ENCODE measurements at regions not wholly inside any gene's neighbourhood (a gene's known extent, or its start where the extent isn't known, plus 50 kb on each side); places are given as distances from the start of the nearest gene placed in this dataset.
"Not testable (repeated sequence)": the region's sequence is repeated elsewhere in the genome, so short reads cannot be mapped to it uniquely, and the experiment has no call there.

- DNase-seq (ENCODE audit: low read depth in 2 of 2), result no peak
These were observed 86.2 kb downstream of the PSAT1 start for GRCh38 chr9:78383130-78383529.

- DNase-seq (ENCODE audit: low read depth in 2 of 2), result no peak
These were observed 89.4 kb downstream of the PSAT1 start for GRCh38 chr9:78386348-78386747.

- no peak for DNase-seq (ENCODE audit: low read depth in 2 of 2)
These were observed 89.8 kb downstream of the PSAT1 start for GRCh38 chr9:78386773-78387172.

DNA sequence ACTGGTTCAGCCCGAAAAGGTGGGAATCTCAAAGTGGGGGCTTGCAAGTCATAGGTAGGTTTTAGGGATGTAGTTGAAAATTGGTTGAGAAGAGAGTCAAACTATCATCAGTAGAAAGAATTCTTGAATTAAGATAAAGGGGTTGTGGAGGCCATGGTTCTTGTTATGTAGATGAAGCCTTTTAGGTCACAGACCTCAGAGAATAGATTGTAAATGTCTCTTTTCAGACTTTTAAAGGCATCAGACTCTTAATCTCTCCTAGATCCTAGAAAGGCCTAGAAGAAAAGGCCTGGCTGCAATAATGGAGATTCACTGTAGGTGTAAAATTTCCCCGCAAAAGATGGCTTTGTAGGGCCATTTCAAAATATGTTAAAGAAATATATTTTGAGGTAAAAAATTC lies 96.4 kb downstream of the PSAT1 start:
- DNase-seq (ENCODE audit: low read depth in 2 of 2), result no peak

DNA sequence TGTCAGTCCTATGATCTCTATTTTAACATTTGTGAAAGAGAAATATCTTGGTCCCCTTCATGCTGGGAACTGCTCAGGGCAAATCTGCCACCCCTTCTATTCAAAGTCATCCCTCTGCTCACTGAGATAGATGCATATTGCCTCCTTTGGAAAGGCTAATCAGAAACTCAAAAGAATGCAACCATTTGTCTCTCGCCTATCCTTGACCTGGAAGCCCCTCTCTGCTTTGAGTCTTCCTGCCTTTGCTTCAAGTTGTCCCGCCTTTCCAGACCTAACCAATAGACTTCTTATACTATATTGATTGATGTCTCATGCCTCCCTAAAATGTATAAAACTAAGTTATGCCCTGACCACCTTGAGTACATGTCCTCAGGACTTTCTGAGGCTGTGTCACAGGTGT lies 97.0 kb downstream of the PSAT1 start:
- no peak for DNase-seq (ENCODE audit: low read depth in 2 of 2)

DNA sequence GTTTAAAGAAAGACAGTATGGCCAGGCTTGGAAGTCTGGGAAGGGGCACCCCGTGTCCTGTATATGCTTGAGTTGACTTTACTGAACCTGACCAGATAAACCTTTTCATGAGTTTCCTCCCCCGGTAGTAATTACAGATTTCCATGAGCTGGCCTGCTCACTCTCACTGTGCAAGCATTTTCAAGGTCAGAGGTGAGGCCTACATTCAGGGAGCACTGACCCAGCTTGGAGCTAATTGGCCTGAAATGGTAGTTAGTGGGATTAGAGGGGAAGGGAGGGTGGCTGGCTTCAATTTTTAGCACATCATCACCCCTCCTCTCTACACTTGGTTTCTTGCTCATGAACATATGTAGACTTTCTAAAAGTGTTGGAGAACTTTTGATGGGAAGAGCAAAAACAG lies 99.2 kb downstream of the PSAT1 start:
- DNase-seq (ENCODE audit: low read depth in 2 of 2), result no peak

GRCh38 chr9:78397045-78397444 lies 100.1 kb downstream of the PSAT1 start:
- DNase-seq (ENCODE audit: low read depth in 2 of 2), result no peak

DNA sequence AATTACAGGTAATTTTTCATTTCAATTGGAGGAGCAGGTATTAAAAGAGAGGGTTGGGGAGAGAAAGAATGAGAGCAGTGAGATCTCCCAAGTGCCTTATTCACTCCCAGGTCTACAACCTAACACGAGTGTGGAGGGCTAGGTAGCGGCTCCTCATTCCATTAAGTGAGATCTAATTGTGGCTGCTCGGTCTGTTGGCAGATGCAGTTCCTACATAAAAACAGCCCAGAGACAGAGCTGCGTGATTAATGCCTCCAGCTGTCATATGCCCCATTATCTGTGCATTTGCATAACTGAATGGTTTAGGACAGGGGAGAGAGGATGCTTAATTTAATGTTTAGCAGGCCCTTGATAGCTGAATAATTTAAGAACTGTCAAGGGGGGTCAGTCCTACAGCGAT lies 100.5 kb downstream of the PSAT1 start:
- DNase-seq (ENCODE audit: low read depth in 2 of 2), result no peak

DNA sequence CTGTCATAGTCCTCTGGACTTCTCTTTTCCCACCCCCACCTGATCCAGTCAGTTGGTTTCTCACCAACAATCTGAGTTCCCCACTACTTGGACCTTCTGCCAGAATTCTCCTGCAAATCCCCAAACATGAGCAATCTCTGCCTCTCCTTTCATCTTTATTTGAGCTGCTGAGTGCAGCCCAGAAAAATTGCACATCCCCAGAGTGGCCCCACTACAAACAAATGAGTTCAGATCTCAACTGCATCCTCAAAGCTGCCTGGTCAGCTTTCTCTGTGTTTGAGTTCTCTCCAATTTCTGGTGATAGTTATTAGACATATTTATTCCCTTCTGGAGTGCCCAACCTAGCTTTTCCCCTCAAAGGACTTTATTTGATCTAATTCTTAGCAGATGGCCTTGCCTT lies 102.2 kb downstream of the PSAT1 start:
- DNase-seq (ENCODE audit: low read depth in 2 of 2), result no peak

GRCh38 chr9:78400496-78400895 lies 103.6 kb downstream of the PSAT1 start:
- DNase-seq (ENCODE audit: low read depth in 2 of 2), result no peak

DNA sequence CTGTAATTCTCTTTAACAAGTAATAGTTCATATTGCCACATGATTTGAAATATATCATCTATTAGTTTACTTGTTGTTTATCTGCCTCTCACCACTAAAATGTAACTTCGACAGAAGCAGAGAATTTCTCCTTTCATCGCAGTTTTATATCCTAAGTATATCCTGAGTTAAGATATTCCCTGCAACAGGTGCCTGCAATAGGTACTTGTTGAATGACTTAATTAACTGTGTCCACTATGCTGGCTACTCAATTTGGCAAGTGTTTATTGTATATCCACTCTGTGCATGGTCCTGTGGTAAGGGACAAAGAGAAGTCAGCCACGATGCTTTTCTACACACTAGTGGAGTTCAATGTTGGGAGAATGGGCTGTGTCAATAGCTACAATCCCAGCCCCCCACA lies 108.5 kb downstream of the PSAT1 start:
- no peak for DNase-seq (ENCODE audit: low read depth in 2 of 2)

DNA sequence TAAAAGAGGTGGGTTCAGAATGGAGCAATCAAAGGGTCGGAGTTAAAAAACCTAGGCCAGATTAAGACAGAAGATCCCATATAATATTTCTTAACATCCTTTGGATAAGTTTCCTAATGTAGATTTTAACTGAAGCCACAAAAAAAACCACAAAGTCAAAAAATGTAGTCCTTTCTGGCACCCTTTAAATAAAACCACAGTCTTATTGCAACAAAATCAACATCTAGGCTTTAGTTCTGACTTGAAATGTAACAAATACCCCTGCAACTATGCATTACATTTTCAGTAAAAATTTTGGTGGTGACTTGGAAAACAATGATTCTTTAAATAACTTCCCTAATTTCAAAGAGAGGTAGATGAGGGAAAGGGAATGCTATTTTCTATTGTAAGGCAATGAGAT lies 109.2 kb downstream of the PSAT1 start:
- no peak for DNase-seq (ENCODE audit: low read depth in 2 of 2)

- no peak for DNase-seq (ENCODE audit: low read depth in 2 of 2)
These were observed 110.0 kb downstream of the PSAT1 start for GRCh38 chr9:78406933-78407332.

DNA sequence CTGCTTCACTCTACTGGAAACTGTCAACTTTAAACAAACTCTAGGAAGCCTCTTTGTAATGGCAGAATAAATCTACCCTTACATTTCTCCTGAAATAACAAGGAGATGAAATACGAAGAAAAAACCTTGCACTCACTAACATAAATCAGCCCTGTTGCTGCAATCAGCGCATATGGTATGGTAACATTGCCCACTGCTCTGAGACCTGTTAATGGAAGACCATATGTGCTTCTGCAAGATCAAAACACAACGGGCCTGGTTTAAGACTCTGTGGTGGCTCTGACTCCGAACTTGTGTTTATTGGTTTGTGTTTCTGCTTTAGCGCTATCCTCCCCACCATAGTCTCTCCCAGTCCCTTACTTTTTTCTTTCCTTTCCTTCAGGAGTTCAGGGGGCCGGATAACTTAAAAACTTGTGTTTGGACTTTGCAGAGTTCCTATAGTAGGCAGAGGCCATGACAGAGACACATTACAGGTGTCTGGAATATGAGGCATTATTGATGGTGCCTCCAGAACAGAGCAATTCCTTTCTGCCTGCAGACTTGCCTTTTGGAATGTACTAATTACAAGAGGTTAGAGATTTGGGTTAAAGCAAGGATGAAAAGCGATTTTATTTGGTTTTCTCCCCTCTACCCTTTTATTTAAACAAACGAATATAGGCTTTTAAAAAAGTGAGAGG lies 110.8 kb downstream of the PSAT1 start:
- no peak for DNase-seq (ENCODE audit: low read depth in 2 of 2)

DNA sequence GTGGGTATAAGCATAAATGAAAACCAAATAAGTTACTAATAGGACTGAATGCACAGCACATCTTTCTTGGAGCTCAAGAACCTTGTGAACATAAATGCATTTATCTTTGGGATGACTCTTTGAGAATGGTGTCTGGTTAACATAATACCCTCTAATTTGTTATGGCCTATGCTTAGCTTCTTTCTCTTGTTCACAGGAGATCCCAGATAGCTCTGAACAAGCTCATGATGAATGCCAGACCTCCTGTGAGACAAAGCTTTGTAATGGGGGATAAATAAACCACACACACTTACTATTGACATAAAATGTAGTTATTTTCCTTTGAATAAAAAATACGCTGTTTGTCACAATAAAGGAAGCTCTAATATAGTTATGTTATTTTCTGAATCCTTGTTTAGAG lies 111.5 kb downstream of the PSAT1 start:
- DNase-seq (ENCODE audit: low read depth in 2 of 2), result no peak

- not testable (repeated sequence) for DNase-seq (ENCODE audit: low read depth in 2 of 2)
These were observed 113.1 kb downstream of the PSAT1 start for GRCh38 chr9:78409928-78410510.

DNA sequence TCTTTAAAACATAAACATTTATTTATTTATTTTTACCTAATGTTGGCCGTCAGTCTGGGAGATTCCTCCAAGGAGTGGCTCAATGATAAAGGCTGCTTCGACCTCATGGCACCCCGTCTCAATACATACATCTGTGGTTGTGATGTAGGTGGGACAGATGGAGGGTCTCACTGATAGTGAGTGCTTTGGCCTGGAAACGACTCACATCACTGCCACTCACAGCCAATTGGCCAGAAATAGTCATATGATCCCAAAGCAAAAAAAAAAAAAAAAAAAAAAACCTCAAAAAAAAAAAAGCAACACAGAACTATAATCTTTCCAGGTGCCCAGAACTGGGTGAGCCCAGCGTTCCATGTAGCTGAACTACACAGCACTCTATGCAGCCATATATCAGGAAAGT lies 125.4 kb downstream of the PSAT1 start:
- DNase-seq (ENCODE audit: low read depth in 2 of 2), result no peak

DNA sequence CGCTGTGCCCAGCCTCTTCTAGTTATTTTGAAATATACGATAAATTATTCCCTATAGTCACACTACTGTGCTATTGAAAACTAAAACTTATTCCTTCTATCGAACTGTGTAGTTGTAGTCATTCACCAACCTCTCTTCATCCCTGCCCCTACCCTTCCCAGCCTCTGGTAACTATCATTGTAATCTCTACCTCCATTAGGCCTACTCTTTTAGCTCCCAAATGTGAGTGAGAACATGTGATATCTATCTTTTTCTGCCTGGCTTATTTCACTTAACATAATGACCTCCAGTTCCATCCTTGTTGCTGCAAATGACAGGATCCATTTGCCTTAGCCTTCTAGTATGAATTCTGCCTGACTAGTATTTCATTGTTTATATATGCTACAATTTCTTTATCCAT lies 127.4 kb downstream of the PSAT1 start:
- no peak for DNase-seq (ENCODE audit: low read depth in 2 of 2)

DNA sequence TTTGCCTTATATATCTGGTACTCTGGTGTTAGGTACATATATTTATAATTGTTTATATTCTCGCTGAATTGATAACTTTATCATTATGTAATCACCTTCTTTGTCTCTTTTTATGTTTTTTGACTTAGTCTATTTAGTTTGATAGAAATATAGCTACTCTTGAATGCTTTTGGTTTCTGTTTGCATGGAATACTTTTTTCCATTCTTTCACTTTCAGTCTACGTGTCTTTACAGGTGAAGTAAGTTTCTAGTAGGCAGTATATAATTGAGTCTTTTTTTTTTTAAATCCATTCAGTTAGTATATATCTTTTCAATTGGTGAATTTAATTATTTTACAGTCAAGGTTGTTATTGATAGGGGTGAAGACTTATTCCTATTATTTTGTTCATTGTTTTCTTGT lies 131.7 kb downstream of the PSAT1 start:
- DNase-seq (ENCODE audit: low read depth in 2 of 2), result no peak

DNA sequence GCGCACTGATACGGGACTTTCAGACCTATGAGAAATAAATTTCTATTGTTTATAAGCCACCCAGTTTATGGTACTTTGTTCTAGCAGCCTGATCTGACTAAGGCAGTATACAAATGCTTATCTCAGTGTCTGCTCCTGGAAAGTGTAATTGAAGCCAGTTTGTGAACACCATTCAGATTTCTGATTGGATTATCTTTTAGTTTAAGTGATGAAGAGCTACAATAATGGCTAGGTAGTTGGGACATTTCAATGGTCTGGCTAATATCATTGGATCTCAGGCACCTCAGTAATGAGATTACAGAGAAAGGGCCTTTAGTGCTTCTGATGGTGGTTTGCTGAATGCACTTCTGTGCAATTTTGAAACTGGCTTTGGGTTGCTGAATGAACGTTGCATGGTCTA lies 133.5 kb downstream of the PSAT1 start:
- DNase-seq (ENCODE audit: low read depth in 2 of 2), result no peak

- DNase-seq (ENCODE audit: low read depth in 2 of 2), result not testable (repeated sequence)
These were observed 134.1 kb downstream of the PSAT1 start for GRCh38 chr9:78431039-78431438.

DNA sequence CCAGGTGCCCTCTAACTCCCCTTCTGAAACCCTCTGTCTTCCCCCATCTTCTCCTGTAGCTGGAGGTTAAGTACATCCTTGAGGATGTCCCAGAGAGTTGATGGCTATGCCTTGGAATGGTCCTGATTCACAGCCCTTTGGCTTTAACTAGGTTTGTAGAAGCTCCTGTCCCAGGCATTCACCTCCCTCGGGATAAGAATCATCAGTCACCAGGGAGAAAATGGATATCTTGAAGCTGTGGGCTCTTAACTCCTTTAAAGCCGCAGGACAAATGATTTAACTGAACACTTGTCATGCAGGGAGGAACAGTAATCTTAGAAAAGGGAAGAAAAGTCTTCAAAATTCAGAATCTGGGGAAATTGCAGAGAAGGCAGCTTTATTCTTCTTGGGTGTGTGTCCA lies 139.9 kb downstream of the PSAT1 start:
- no peak for DNase-seq (ENCODE audit: low read depth in 2 of 2)

DNA sequence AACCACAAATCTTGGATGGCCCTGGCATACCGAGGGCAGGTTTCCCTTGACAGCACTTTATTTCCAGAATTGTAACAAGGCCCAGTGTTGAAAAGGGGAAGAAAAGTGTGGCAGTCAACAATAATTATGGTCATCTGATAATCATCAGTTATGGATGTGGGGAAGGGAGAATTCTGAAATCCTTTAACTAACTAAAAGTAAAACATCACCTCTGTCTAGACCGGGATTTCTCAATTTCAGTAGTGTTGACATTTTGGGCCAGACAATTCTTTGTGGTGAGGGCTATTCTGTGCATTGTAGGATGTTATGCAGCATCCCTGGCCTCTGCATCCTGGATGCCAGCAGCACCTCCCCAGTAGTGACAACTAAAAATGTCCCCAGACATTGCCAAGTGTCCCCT lies 140.4 kb downstream of the PSAT1 start:
- DNase-seq (ENCODE audit: low read depth in 2 of 2), result no peak

DNA sequence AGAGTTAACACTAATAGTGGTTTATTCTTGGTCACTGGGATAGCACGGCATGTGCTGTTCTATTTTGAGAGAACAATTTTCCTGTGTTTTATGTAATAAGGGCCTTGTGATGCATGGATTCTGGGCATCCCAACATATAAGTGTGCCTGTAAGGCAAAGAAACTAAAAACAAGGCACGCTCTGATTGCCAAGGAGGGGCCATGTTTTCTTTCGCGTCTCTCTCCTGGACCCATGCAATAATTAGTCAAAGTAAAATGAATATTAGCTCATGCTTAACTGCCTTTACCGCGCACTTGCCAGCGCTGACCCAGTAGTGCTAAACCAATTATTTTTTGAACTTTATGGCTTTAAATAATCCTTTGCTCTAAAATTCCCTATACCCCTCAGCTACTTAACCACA lies 140.9 kb downstream of the PSAT1 start:
- no peak for DNase-seq (ENCODE audit: low read depth in 2 of 2)
